NCI-H82 (cell line): ENCODE measurements at regions not wholly inside any gene's neighbourhood (a gene's known extent, or its start where the extent isn't known, plus 50 kb on each side); places are given as distances from the start of the nearest gene placed in this dataset.
A peak's percentile ranks its signal among the peaks of the same experiment; 100 is the strongest.
"Not testable (repeated sequence)": the region's sequence is repeated elsewhere in the genome, so short reads cannot be mapped to it uniquely, and the experiment has no call there.

Experiments used
- DNase-seq: peaks from one replicate; lab custom pipeline; 2025; lab: John Stamatoyannopoulos, UW

GRCh38 chr12:67455236-67455635, 186.1 kb downstream of the CAND1 start:
- DNase-seq, result no peak

DNA sequence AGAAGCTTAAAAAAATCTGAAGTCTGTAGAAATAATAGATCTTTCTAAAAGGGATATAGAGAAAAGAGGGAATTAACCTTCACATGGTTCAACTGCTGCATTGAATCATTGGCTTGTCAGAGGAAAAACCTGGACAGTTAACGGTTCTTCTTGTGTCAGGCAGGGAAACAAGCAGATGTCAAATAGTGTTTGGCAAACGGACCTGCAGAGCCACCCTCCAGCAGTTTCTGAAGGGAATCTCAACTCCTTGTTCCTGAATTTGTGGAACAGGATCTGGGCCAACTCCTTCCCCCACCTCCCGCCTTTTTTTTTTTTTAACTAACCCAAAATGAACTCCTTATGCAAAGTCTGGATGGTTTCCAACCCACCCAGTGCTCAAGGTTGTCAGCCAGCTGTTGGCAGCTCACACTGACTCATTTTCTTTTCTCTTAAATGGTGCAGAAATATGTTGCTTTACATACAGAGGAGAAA, 187.3 kb downstream of the CAND1 start:
- DNase-seq, result peak; percentile 31

GRCh38 chr12:67457136-67457535, 188.0 kb downstream of the CAND1 start:
- no peak for DNase-seq

GRCh38 chr12:67457778-67458665, 188.9 kb downstream of the CAND1 start:
- no peak for DNase-seq

- DNase-seq, result no peak
Observed at GRCh38 chr12:67459173-67459572, 189.4 kb upstream of the DYRK2 start.

- DNase-seq, result no peak
Observed at GRCh38 chr12:67459578-67459977, 189.0 kb upstream of the DYRK2 start.

GRCh38 chr12:67460388-67460787, 188.2 kb upstream of the DYRK2 start:
- no peak for DNase-seq

DNA sequence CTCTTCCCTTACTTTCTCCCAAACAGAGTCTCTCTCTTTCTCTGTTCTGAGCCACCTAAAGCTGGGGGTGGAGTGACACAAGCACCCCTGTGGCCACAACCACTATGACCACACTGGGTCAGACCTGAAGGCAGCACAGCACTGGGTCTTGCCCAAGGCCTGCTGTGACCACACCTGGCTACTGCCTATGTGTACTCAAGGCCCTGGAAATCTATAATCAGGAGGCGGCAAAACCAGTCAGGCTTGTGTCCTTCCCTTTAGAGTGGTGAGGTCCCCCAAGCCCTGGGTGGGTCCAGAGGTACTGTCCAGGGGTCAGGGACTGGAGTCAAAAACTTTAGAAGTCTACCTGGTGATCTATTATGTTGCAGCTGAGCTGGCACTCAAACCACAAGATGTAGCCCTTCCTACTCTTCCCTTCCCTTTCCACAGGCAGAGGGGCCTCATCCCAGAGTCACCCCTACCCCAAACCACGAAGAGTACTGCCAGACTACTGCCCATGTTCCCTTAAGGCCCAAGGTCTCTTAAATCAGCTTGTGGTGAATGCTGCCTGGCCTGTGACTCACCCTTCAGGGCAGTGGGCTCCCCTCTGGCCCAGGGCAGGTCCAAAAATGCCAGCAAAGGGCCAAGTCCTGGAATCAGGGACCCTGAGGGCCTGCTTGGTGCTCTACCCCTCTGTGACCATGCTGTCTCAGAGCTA, 179.8 kb upstream of the DYRK2 start:
- no peak for DNase-seq

GRCh38 chr12:67469666-67470065, 178.9 kb upstream of the DYRK2 start:
- DNase-seq, result no peak

GRCh38 chr12:67471810-67472209, 176.7 kb upstream of the DYRK2 start:
- no peak for DNase-seq

DNA sequence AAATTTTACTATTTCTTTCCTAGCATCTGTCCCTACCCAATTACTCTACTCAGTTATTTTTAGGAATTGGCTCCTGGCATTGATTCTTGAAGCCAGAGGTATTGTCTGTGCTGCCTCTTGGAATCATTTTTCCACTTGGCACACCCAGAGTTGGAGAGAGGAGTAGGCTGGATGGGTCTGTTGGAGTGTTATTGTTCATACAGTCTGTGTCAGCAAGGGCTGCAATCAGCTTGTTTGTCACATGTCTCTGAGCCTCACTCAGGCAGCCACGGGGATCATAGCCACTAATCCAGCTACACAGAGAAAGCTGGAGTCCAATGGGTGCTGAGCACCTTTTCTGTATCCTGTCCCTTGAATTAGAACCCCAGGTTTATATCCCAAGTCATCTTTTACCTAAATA, 176.0 kb upstream of the DYRK2 start:
- DNase-seq, result peak; percentile 84

DNA sequence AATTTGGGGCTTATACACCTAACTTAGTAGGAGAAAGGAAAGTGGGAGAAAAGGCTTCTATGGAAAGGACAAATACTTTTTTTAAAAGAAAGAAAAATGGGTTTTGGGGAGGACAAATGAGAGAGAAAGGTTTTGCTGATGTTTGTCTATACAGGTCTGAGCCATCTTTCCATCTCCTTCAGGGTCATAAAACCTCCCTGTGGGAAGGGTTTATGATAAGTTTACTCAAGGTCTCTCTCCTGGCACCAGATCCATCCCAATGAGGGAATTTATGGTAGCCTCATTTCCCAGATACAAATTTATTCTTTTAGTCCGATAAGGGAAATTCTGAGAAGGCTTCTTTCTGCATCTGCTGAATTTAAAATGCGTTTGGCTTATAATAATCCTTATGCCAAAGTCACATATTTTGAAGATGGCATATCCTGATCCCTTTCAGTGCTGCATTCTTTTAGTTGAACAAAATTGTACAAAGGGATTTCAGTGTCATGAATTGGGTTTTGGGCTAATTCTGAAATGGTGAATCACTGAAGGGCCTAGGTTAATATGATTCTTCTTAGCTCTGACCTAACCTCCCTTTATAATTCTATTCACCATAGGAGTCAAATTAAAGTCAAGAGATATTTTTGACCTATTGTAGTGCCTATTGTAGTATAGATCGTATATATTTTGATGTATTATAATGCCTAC, 173.5 kb upstream of the DYRK2 start:
- no peak for DNase-seq

DNA sequence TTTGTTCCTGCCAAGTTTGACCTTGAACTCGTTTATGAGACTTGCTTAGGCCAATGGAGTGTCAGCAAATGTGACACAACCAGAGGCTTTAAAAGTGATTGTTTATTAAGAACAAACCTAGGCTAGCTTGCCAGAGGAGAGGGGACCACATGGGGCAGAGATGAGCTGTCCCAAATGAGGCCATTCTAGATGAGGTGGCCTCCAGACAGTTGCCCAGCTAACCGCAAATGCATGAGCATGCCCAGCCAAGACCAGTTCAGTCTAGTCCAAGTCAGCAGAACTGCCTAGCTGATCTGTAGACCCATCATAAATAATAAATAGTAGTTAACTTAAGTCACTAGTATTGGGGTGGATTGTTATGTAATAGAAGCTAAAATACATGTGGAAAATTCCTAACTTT, 172.8 kb upstream of the DYRK2 start:
- no peak for DNase-seq

GRCh38 chr12:67477681-67478265, 170.8 kb upstream of the DYRK2 start:
- peak; percentile 75 for DNase-seq

DNA sequence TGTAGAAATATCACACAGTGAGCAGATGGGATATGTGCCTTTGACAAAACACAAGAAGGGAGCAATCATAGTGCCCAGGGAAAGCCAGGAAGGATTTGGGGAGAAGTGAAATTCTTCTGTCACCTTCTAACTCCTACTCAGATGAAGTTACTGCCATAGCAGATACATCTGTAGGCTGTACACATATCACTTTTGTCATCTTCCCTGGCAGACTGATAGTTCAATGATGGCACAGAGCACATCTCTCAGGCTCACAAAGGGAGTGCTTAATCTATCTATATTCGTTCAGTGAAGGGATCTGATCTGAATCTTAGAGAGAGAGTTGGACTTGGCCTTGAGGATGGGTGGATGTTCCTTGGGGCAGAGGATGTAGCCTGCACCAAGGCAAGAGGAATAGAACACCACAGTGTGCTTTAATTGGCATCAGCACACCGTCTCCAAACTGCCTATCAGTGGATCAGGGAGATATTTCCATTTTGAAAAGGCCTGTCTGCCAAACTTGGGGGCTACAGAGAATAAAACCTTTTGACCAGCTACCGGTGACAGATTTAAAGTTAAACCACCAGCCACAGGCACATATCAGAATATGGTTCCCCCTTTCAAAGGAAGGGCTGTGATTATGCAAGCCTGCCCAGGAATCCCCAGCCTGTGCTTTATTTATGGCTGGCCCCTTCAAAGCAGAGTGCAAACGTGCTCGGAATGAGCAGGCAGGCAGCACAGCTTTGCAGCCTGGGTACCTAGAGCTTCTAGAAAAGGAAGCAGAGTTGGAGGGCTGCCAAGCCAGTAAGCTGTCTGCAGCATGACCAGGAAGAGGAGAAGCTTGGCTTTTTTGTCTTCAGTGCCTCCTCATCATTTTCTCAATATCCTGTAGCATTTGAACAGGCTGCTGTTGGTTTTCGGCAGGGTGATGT, 165.5 kb upstream of the DYRK2 start:
- DNase-seq, result peak; percentile 21

DNA sequence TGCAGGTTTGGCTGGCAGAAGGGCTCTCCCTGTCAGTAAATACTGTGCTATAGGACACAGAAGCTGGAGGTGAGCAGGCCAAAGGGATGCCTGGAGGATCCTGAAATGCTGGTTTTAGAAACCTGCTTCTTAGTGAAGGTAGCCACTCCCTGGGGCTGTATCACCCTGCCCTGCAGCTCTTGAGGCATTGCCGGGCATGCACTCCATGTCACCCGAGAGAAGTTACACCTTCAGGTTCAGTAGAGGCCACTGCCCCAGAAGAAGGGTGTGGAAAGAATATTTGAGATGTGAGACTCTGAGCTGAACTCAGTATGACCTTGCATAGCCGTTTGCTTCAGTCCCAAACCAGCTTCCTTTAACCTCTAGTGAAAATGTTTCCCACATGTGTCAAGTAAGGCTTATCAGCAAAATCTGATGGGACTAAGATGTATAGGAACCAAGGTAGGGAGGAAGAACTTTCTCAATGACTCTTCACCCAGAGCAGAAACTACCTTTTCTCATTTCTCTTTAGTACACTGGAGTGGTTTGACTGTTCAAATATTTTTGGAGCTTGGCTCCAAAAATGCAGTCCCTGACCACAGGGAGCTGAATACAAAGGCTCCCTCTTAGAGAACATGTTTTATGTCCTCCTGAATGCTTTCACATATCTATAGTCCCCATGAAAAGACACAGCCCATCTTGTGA, 164.5 kb upstream of the DYRK2 start:
- no peak for DNase-seq

DNA sequence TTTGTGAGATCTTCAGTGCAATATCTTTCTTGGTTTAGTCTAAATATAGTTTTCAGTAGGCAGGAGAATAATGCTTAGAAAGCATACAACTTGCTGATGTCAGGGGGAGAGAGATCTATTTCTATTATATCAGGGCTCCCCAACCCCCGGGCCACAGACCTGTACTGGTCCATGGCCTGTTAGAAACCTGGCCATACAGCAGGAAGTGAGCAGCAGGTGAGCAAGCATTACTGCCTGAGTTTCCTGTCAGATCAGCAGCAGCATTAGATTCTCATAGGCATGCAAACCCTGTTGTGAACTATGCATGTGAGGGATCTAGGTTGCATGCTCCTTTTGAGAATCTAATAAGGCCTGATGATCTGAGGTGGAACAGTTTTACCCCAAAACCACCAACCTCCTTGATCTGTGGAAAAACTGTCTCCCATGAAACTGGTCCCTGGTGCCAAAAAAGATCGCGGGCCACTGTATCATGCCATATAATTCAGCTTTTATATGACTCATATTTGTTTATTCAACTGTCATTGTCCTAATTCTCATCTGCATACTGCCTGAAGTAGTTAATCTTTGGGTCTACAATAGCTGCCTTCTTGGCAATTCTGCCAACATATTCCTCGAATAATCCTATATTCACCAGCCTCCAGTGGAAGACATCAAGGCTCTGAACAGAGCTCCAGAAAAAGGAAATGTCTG, 163.6 kb upstream of the DYRK2 start:
- DNase-seq, result no peak

GRCh38 chr12:67486671-67487070, 161.9 kb upstream of the DYRK2 start:
- DNase-seq, result no peak

DNA sequence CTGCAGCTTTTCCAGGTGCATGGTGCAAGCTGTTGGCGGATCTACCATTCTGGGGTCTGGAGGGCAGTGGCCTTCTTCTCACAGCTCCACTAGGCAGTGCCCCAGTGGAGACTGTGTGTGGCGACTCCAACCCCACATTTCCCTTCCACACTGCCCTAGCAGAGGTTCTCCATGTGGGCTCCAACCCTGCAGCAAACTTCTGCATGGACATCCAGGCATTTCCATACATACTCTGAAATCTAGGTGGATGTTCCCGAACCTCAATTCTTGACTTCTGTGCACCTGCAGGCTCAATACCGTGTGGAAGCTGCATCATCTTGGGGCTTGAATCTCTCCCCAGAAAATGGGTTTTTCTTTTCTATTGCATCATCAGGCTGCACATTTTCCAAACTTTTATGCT, 160.2 kb upstream of the DYRK2 start:
- not testable (repeated sequence) for DNase-seq

GRCh38 chr12:67489007-67489406, 159.5 kb upstream of the DYRK2 start:
- DNase-seq, result no peak
